ENCODE measurements at regions not wholly inside any gene's neighbourhood (a gene's known extent, or its start where the extent isn't known, plus 50 kb on each side); places are given as distances from the start of the nearest gene placed in this dataset.

GRCh38 chr2:155600914-155601760, 731.4 kb downstream of the NR4A2 start:
- Histone ChIP-seq H3K27ac (ENCODE audit: insufficient read depth, low read depth, low read length) (no peak overlapping the region), H3K36me3 (ENCODE audit: control insufficient read depth in 2 of 2, extremely low read depth in 1 of 2, insufficient read depth in 2 of 2, low read length in 2 of 2) (no peaks in the 10 kb centered on the region), H3K9me3 (replicated peaks; ENCODE audit: control insufficient read depth, insufficient read depth, low read length) (no peaks in the 10 kb centered on the region), H3K4me3 (replicated peaks in 1 of 3; ENCODE audit: insufficient read depth in 1 of 3, low read depth in 1 of 3, low read length in 3 of 3) (no peak overlapping the region), H3K9ac (replicated peaks; ENCODE audit: extremely low read depth, insufficient read depth, low read length) (no peak overlapping the region), H3K27me3 (ENCODE audit: control insufficient read depth in 2 of 2, insufficient read depth in 2 of 2, low read length in 2 of 2) (no peaks in the 10 kb centered on the region), H3K4me2 (ENCODE audit: insufficient read depth, low read length) (no peak overlapping the region), H4K20me1 (replicated peaks; ENCODE audit: control insufficient read depth, extremely low read depth, insufficient read depth, low read length) (no peaks in the 10 kb centered on the region), H3K9me1 (replicated peaks; ENCODE audit: control insufficient read depth, extremely low read depth, insufficient read depth, low read length) (no peaks in the 10 kb centered on the region), H2AFZ (ENCODE audit: low read depth, low read length) (no peak overlapping the region), H3K4me1 (ENCODE audit: control insufficient read depth, extremely low read depth, insufficient read depth, low read length) (no peaks in the 10 kb centered on the region), H3K79me2 (ENCODE audit: control insufficient read depth, insufficient read depth, low read length) (no peaks in the 10 kb centered on the region)
- dilution Hi-C loops (cut with MboI; ENCODE audit: extremely low pct_ligation_motif_present, low sequenced_read_pairs) (no loop called here), intact Hi-C loops (cut with micrococcal nuclease) (no loop called here)
- ChIA-PET CTCF (no interaction called here), POLR2A (no interaction called here)
- TF ChIP-seq CTCF (IDR thresholded peaks at IDR 0.05; ENCODE audit: extremely low read depth in 1 of 2, insufficient read depth in 1 of 2, low read depth in 1 of 2, low read length in 2 of 2) (no peak), FOS (IDR thresholded peaks at IDR 0.05; ENCODE audit: borderline replicate concordance, insufficient read depth, low read length) (no peak), POLR2AphosphoS5 (IDR thresholded peaks at IDR 0.05; ENCODE audit: insufficient read depth, low read depth, low read length) (no peak), JUN (IDR thresholded peaks at IDR 0.05; ENCODE audit: borderline replicate concordance, insufficient read depth, insufficient read length, low read depth) (no peak), GATA2 (IDR thresholded peaks at IDR 0.05; ENCODE audit: insufficient read depth, insufficient read length, low read depth, low read length) (no peak), EZH2 (IDR thresholded peaks at IDR 0.05; ENCODE audit: borderline replicate concordance, low read depth, low read length, severe bottlenecking) (no peak), MAX (IDR thresholded peaks at IDR 0.05; ENCODE audit: insufficient read depth, insufficient read length) (no peak), MYC (IDR thresholded peaks at IDR 0.05; ENCODE audit: low read depth, low read length) (no peak), POLR2A (IDR thresholded peaks at IDR 0.05; ENCODE audit: low read depth, low read length) (no peak)
- BruUV-seq (replicated peaks): no TSS peak
- FAIRE-seq: no peak
- no peak for DNase-seq (ENCODE audit: low read depth, low spot score)
